ENCODE measurements at regions not wholly inside any gene's neighbourhood (a gene's known extent, or its start where the extent isn't known, plus 50 kb on each side); places are given as distances from the start of the nearest gene placed in this dataset.

DNA sequence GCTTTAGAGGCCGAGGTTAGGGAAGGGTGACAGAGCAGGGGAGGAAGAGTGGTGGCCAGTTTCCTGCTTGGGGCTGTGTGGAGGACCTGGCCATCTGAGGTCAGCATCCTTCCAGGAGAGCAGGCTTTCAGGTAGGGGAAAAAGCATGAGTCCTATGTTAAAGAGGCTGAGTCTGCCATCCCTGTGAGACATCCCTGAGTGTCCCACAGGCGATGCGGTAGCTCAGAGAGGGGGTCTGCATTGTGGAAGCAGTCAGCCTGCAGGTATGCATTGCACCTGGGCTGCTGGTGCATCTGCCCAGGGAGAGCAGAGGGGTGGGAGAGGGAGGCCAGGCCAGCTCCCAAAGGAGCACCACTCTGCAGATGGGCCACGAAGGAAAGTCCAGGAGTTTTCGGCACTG is 282.1 kb upstream of the ZNF32 start:
- TF ChIP-seq, protein P1, sequence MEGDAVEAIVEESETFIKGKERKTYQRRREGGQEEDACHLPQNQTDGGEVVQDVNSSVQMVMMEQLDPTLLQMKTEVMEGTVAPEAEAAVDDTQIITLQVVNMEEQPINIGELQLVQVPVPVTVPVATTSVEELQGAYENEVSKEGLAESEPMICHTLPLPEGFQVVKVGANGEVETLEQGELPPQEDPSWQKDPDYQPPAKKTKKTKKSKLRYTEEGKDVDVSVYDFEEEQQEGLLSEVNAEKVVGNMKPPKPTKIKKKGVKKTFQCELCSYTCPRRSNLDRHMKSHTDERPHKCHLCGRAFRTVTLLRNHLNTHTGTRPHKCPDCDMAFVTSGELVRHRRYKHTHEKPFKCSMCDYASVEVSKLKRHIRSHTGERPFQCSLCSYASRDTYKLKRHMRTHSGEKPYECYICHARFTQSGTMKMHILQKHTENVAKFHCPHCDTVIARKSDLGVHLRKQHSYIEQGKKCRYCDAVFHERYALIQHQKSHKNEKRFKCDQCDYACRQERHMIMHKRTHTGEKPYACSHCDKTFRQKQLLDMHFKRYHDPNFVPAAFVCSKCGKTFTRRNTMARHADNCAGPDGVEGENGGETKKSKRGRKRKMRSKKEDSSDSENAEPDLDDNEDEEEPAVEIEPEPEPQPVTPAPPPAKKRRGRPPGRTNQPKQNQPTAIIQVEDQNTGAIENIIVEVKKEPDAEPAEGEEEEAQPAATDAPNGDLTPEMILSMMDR (IDR thresholded peaks at IDR 0.05), result no peak

DNA sequence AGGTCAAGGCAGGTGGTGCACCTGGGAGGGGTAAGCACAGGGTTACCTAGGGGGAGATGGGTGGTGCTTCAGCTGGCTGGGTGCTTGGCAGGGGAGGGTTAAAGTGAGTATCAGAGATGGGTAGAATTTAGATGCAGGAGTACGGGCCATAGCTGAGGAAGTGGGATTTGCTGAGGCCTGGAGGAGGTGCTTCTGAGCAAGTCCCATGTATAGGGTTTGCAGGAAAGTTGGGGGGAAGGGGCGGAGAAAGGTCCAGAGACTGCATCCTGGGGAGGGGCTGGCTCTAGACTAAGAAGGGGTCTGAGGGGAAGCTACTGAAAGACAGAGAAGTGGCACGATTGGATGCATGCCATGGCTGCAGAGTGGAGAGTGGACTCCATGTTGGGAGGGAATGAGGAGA is 281.6 kb upstream of the ZNF32 start:
- H3K4me1 ChIP-seq, result no peaks in the 10 kb centered on the region
- H3K4me3 ChIP-seq, result no peak overlapping the region
- intact Hi-C loops (cut with DNase I), result no loop called here
- DNase-seq, result no peak
- H3K9ac ChIP-seq (ENCODE audit: low read depth in 2 of 2, low read length in 2 of 2), result no peak overlapping the region
- no peak overlapping the region for H3K27ac ChIP-seq
- no peaks in the 10 kb centered on the region for H3K9me3 ChIP-seq
- H3K27me3 ChIP-seq, result no peaks in the 10 kb centered on the region
- TF ChIP-seq, protein P1 (IDR thresholded peaks at IDR 0.05), result no peak
- no peaks in the 10 kb centered on the region for H3K36me3 ChIP-seq

More for the DNA sequence above, 282.1 kb upstream of the ZNF32 start:
- Histone ChIP-seq H3K27ac (no peak overlapping the region), H3K9ac (ENCODE audit: low read depth in 2 of 2, low read length in 2 of 2) (no peak overlapping the region), H3K9me3 (no peaks in the 10 kb centered on the region), H3K4me3 (no peak overlapping the region), H3K4me1 (no peaks in the 10 kb centered on the region), H3K36me3 (no peaks in the 10 kb centered on the region), H3K27me3 (no peaks in the 10 kb centered on the region)
- DNase-seq, result no peak
- intact Hi-C loops (cut with DNase I), result no loop called here

DNA sequence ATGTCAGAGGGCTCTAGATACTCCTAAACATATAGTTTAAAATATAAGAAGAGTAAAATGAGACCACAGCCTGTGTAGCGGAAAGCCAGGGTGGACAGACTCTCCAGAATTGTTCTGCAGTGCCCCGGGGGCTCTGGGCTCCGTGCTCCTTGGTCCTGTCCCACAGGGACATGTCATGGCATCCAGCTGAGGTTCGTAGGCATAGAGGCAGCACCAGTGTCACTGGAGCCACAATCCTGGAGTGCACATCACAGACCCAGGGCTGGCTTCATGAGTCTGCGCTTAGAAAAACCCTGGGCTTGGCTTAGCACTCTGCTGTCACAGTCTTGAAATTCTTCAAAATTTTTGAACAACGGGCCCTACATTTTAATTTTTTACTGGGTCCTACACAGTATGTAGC is 280.4 kb upstream of the ZNF32 start:
- H3K9ac ChIP-seq (ENCODE audit: low read depth in 2 of 2, low read length in 2 of 2), result no peak overlapping the region
- H3K4me3 ChIP-seq, result no peak overlapping the region
- H3K27me3 ChIP-seq, result no peaks in the 10 kb centered on the region
- H3K27ac ChIP-seq, result no peak overlapping the region
- no peaks in the 10 kb centered on the region for H3K9me3 ChIP-seq
- TF ChIP-seq, protein P1 (IDR thresholded peaks at IDR 0.05), result no peak
- H3K36me3 ChIP-seq, result no peaks in the 10 kb centered on the region
- no peak for DNase-seq
- H3K4me1 ChIP-seq, result no peaks in the 10 kb centered on the region
- intact Hi-C loops (cut with DNase I), result loop anchor here (10.0 kb wide), 1 partner anchor 456 kb away; the partner anchor contains the start of gene CXCL12

DNA sequence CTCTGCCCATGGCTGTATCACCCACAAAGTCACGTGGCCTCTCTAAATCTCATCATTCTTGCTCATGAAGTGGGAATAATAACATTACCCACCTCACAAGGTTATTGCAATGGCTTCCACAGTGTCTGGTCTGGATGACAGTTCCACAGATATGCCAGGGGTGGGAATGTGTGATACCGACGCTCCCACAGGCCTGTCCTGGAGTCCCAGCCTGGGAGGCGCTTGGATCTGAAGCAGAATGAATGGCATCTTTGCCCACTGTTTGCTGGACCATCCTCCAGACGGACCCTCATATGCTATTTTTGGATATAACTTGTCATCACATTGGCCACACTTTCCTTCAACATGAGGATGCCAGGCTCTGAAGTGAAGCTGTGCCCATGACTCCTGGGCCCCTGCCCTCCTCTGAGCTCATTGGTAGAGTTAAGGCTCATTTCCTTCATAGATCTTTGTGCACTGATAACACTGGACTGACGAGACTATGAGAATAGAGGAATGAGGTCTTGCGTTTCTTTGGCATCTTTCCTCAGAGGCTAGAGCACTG is 279.8 kb upstream of the ZNF32 start:
- no peak for DNase-seq
- no peaks in the 10 kb centered on the region for H3K27me3 ChIP-seq
- intact Hi-C loops (cut with DNase I), result loop anchor here (10.0 kb wide), 1 partner anchor 456 kb away; the partner anchor contains the start of gene CXCL12
- H3K9ac ChIP-seq (ENCODE audit: low read depth in 2 of 2, low read length in 2 of 2), result no peak overlapping the region
- no peak overlapping the region for H3K4me3 ChIP-seq
- TF ChIP-seq, protein P1 (IDR thresholded peaks at IDR 0.05), result no peak
- H3K4me1 ChIP-seq, result no peaks in the 10 kb centered on the region
- no peaks in the 10 kb centered on the region for H3K36me3 ChIP-seq
- H3K27ac ChIP-seq, result no peak overlapping the region
- no peaks in the 10 kb centered on the region for H3K9me3 ChIP-seq

DNA sequence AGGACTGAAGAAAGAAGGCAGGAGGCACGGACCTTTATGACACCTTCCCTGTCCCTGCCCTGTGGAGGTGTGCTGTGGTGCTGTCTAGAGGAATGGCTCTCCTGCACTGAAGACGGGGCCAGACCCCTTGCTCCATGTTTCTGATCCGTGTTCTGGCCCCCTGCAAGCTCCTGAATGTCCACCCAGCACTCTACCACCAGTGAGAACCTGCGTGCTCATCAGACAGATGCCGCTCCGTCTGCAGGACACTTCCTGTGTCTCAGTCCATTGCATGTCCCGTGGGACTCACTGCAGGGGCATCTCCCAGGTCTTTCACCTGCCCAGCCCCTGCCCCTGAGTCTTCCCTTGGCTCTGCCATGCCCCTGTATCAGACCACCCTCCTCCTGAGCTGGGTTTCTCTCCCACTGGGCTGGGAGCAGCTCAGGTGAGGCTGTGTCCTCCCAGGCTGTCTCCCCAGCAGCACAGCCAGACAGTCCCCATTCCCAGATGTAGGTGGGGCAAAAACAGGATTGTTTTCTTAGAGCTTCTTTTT is 278.3 kb upstream of the ZNF32 start:
- Histone ChIP-seq H3K9me3 (no peaks in the 10 kb centered on the region), H3K27ac (no peak overlapping the region), H3K9ac (ENCODE audit: low read depth in 2 of 2, low read length in 2 of 2) (no peak overlapping the region), H3K4me3 (no peak overlapping the region), H3K27me3 (no peaks in the 10 kb centered on the region), H3K36me3 (no peaks in the 10 kb centered on the region), H3K4me1 (no peaks in the 10 kb centered on the region)
- intact Hi-C loops (cut with DNase I), result loop anchor here (10.0 kb wide), 1 partner anchor 458 kb away; the partner anchor contains the start of gene CXCL12
- DNase-seq, result no peak
- TF ChIP-seq, protein P1 (IDR thresholded peaks at IDR 0.05), result no peak
